ENCODE measurements at regions not wholly inside any gene's neighbourhood (a gene's known extent, or its start where the extent isn't known, plus 50 kb on each side); places are given as distances from the start of the nearest gene placed in this dataset.

- H3K4me1 ChIP-seq (ENCODE audit: control insufficient read depth, insufficient read depth, low read length), result no peaks in the 10 kb centered on the region
- no peak overlapping the region for H3K4me3 ChIP-seq (ENCODE audit: insufficient read depth, low read depth, low read length)
- WGBS, 2 experiments, result 83 to 85% methylated on average over 5 of the region's 5 CpGs
- no peak overlapping the region for H3K27ac ChIP-seq (ENCODE audit: insufficient read depth, low read depth, low read length, poor library complexity, severe bottlenecking)
- no peaks in the 10 kb centered on the region for H3K27me3 ChIP-seq (ENCODE audit: control insufficient read depth, insufficient read depth, low read length, poor library complexity, severe bottlenecking)
- H3K9me3 ChIP-seq (ENCODE audit: control insufficient read depth, low read length), result no peaks in the 10 kb centered on the region
- no peaks in the 10 kb centered on the region for H3K36me3 ChIP-seq (ENCODE audit: control insufficient read depth, insufficient read depth, low read length)
These were observed 104.5 kb downstream of the NGF start for GRCh38 chr1:115233598-115233997.

GRCh38 chr1:115230281-115230680 lies 107.8 kb downstream of the NGF start:
- no peak overlapping the region for H3K27ac ChIP-seq (ENCODE audit: insufficient read depth, low read depth, low read length, poor library complexity, severe bottlenecking)
- no peaks in the 10 kb centered on the region for H3K36me3 ChIP-seq (ENCODE audit: control insufficient read depth, insufficient read depth, low read length)
- no peaks in the 10 kb centered on the region for H3K9me3 ChIP-seq (ENCODE audit: control insufficient read depth, low read length)
- no peak overlapping the region for H3K4me3 ChIP-seq (ENCODE audit: insufficient read depth, low read depth, low read length)
- H3K4me1 ChIP-seq (ENCODE audit: control insufficient read depth, insufficient read depth, low read length), result no peaks in the 10 kb centered on the region
- WGBS, 2 experiments, result 95 to 100% methylated on average over 3 of the region's 3 CpGs
- no peaks in the 10 kb centered on the region for H3K27me3 ChIP-seq (ENCODE audit: control insufficient read depth, insufficient read depth, low read length, poor library complexity, severe bottlenecking)

GRCh38 chr1:115229016-115229415 lies 109.0 kb downstream of the NGF start:
- Histone ChIP-seq H3K4me3 (ENCODE audit: insufficient read depth, low read depth, low read length) (no peak overlapping the region), H3K36me3 (ENCODE audit: control insufficient read depth, insufficient read depth, low read length) (no peaks in the 10 kb centered on the region), H3K27me3 (ENCODE audit: control insufficient read depth, insufficient read depth, low read length, poor library complexity, severe bottlenecking) (no peaks in the 10 kb centered on the region), H3K27ac (ENCODE audit: insufficient read depth, low read depth, low read length, poor library complexity, severe bottlenecking) (no peak overlapping the region), H3K9me3 (ENCODE audit: control insufficient read depth, low read length) (no peaks in the 10 kb centered on the region), H3K4me1 (ENCODE audit: control insufficient read depth, insufficient read depth, low read length) (peaks cover 10% of the 10 kb centered on the region)
- 88 to 92% methylated on average over 1 of the region's 1 CpG for WGBS, 2 experiments

GRCh38 chr1:115228191-115228590 lies 109.9 kb downstream of the NGF start:
- no peaks in the 10 kb centered on the region for H3K27me3 ChIP-seq (ENCODE audit: control insufficient read depth, insufficient read depth, low read length, poor library complexity, severe bottlenecking)
- no peak overlapping the region for H3K4me3 ChIP-seq (ENCODE audit: insufficient read depth, low read depth, low read length)
- H3K9me3 ChIP-seq (ENCODE audit: control insufficient read depth, low read length), result no peaks in the 10 kb centered on the region
- H3K4me1 ChIP-seq (ENCODE audit: control insufficient read depth, insufficient read depth, low read length), result peaks cover 10% of the 10 kb centered on the region
- H3K27ac ChIP-seq (ENCODE audit: insufficient read depth, low read depth, low read length, poor library complexity, severe bottlenecking), result no peak overlapping the region
- WGBS, 2 experiments, result 88 to 97% methylated on average over 4 of the region's 4 CpGs
- H3K36me3 ChIP-seq (ENCODE audit: control insufficient read depth, insufficient read depth, low read length), result no peaks in the 10 kb centered on the region

GRCh38 chr1:115227346-115228082 lies 110.5 kb downstream of the NGF start:
- Histone ChIP-seq H3K36me3 (ENCODE audit: control insufficient read depth, insufficient read depth, low read length) (no peaks in the 10 kb centered on the region), H3K4me1 (ENCODE audit: control insufficient read depth, insufficient read depth, low read length) (peaks cover 10% of the 10 kb centered on the region), H3K27ac (ENCODE audit: insufficient read depth, low read depth, low read length, poor library complexity, severe bottlenecking) (no peak overlapping the region), H3K27me3 (ENCODE audit: control insufficient read depth, insufficient read depth, low read length, poor library complexity, severe bottlenecking) (no peaks in the 10 kb centered on the region), H3K9me3 (ENCODE audit: control insufficient read depth, low read length) (no peaks in the 10 kb centered on the region), H3K4me3 (ENCODE audit: insufficient read depth, low read depth, low read length) (no peak overlapping the region)
- 94 to 96% methylated on average over 8 of the region's 8 CpGs for WGBS, 2 experiments

GRCh38 chr1:115225993-115226685 lies 111.9 kb downstream of the NGF start:
- WGBS, 2 experiments, result 94% methylated on average over 11 of the region's 11 CpGs
- Histone ChIP-seq H3K4me3 (ENCODE audit: insufficient read depth, low read depth, low read length) (no peak overlapping the region), H3K9me3 (ENCODE audit: control insufficient read depth, low read length) (no peaks in the 10 kb centered on the region), H3K4me1 (ENCODE audit: control insufficient read depth, insufficient read depth, low read length) (peaks cover 10% of the 10 kb centered on the region), H3K27me3 (ENCODE audit: control insufficient read depth, insufficient read depth, low read length, poor library complexity, severe bottlenecking) (no peaks in the 10 kb centered on the region), H3K27ac (ENCODE audit: insufficient read depth, low read depth, low read length, poor library complexity, severe bottlenecking) (no peak overlapping the region), H3K36me3 (ENCODE audit: control insufficient read depth, insufficient read depth, low read length) (no peaks in the 10 kb centered on the region)

- no peaks in the 10 kb centered on the region for H3K9me3 ChIP-seq (ENCODE audit: control insufficient read depth, low read length)
- no peak overlapping the region for H3K27ac ChIP-seq (ENCODE audit: insufficient read depth, low read depth, low read length, poor library complexity, severe bottlenecking)
- H3K36me3 ChIP-seq (ENCODE audit: control insufficient read depth, insufficient read depth, low read length), result no peaks in the 10 kb centered on the region
- H3K27me3 ChIP-seq (ENCODE audit: control insufficient read depth, insufficient read depth, low read length, poor library complexity, severe bottlenecking), result no peaks in the 10 kb centered on the region
- H3K4me1 ChIP-seq (ENCODE audit: control insufficient read depth, insufficient read depth, low read length), result peaks cover 10% of the 10 kb centered on the region
- no peak overlapping the region for H3K4me3 ChIP-seq (ENCODE audit: insufficient read depth, low read depth, low read length)
- 72% methylated on average over 2 of the region's 2 CpGs for WGBS, 2 experiments
These were observed 113.4 kb downstream of the NGF start for GRCh38 chr1:115224636-115225035.

GRCh38 chr1:115222616-115223402 lies 115.2 kb downstream of the NGF start:
- Histone ChIP-seq H3K4me3 (ENCODE audit: insufficient read depth, low read depth, low read length) (no peak overlapping the region), H3K27ac (ENCODE audit: insufficient read depth, low read depth, low read length, poor library complexity, severe bottlenecking) (no peak overlapping the region), H3K36me3 (ENCODE audit: control insufficient read depth, insufficient read depth, low read length) (no peaks in the 10 kb centered on the region), H3K9me3 (ENCODE audit: control insufficient read depth, low read length) (no peaks in the 10 kb centered on the region), H3K27me3 (ENCODE audit: control insufficient read depth, insufficient read depth, low read length, poor library complexity, severe bottlenecking) (no peaks in the 10 kb centered on the region), H3K4me1 (ENCODE audit: control insufficient read depth, insufficient read depth, low read length) (peaks cover 10% of the 10 kb centered on the region)
- WGBS, 2 experiments, result 85 to 97% methylated on average over 3 of the region's 3 CpGs

GRCh38 chr1:115220340-115221270 lies 117.4 kb downstream of the NGF start:
- 83 to 84% methylated on average over 17 of the region's 17 CpGs for WGBS, 2 experiments
- Histone ChIP-seq H3K4me1 (ENCODE audit: control insufficient read depth, insufficient read depth, low read length) (peaks cover 10% of the 10 kb centered on the region), H3K9me3 (ENCODE audit: control insufficient read depth, low read length) (no peaks in the 10 kb centered on the region), H3K27me3 (ENCODE audit: control insufficient read depth, insufficient read depth, low read length, poor library complexity, severe bottlenecking) (no peaks in the 10 kb centered on the region), H3K27ac (ENCODE audit: insufficient read depth, low read depth, low read length, poor library complexity, severe bottlenecking) (no peak overlapping the region), H3K36me3 (ENCODE audit: control insufficient read depth, insufficient read depth, low read length) (no peaks in the 10 kb centered on the region), H3K4me3 (ENCODE audit: insufficient read depth, low read depth, low read length) (no peak overlapping the region)
